NOMO-1 (cell line): ENCODE measurements at regions not wholly inside any gene's neighbourhood (a gene's known extent, or its start where the extent isn't known, plus 50 kb on each side); places are given as distances from the start of the nearest gene placed in this dataset.
"Not testable (repeated sequence)": the region's sequence is repeated elsewhere in the genome, so short reads cannot be mapped to it uniquely, and the experiment has no call there.

Experiments
- DNase-seq, 2 experiments: peaks; one replicate each; lab custom pipeline; 2025; ENCODE audit not compliant: unreplicated experiment in 2 of 2; lab: John Stamatoyannopoulos, UW

DNA sequence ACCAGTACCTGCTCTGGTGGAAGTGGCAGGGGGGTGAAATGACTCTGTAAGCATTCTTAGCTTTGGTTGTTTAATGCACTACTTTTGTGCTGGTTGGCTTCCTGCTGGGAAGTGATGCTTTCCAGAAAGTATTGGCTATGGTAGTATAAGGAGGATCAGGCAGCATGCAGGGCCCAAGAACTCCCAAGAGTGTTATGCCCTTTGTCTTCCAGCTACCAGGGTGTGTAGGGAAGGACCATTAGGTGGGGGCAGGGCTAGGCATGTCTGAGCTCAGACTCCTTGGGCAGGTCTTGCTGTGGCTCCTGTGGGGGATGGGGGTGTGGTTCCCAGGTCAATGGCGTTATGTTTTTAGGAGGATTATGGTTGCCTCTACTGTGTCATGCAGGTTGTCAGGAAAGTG, 135.8 kb upstream of the TRPC7 start:
- no peak for DNase-seq

DNA sequence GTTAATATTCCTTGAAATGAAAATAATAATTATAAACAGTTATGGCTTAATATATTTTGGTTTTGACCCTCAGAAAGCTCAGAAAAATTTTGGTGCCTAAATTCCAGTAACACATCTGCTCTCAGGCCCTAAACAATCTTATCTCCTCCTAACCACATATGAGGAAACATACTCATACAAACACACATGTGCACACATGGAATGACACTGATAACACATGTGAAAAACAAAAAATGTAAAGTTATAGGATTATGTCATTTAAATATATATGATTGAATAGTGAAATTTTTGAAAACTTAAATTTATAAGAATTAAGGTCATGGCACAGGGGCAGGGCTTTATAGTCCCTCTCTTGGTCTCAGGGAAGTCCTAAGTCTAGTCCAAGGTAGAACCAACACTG, 127.2 kb upstream of the TRPC7 start:
- DNase-seq: no peak

DNA sequence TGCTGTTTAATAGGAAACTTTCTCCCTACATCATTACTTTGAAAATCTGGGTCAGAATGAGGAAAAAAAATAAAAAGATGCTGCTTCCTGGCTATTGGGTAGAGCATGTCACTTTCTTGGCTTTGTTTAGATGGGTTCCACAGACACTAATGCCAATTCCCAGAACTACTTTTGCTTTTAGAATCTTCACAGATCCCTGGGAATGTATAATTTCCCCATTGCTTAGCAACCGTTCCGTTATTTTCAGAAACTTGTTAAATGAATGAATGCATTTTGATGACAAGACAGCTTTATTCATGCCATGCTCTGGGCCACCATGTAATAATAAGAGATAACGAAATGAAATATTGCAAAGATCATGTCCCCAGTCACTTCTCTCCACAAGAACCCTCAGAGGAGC, 126.5 kb upstream of the TRPC7 start:
- DNase-seq: no peak

DNA sequence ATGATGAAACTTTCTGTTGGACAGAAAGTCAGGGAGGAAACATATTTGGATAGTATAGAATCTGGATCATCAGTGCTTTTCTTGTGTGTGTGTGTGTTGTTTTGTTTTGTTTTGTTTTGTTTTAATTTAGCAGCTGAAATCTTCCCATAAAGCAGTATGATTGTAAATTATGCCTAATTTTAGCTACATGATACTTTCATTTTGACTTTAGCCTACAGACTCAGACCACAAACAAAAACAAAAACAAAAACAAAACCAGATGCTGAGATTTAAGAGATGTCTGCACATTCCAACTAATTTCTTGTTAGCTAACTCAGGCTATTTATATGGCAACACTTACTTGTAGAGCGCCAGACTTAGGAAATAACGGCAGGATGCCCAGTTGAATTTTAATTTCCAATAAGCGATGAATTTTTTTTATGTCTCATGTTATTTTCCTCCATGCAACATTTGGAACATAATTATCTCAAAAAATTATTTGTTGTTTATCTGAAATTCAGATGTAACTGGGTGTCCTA, 119.5 kb upstream of the TRPC7 start:
- DNase-seq: no peak

DNA sequence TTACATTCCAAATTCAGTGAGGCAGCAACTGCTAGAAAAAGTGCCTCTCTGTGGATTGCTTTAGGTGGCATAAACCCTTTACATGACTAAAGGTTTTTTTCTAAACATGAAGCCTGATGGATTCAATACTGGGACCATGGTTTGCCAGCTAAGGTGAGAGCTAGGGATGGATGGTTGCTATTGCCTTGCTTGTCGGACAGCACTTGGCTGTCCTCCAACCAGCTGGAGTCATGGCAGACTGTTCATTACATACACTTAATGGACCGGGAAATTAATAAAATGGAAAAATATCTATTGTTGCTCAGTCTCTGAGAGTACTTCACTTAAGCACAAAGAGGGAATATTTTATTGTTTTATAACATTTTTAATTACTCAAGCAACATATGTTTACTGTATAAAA, 116.9 kb upstream of the TRPC7 start:
- DNase-seq: no peak

DNA sequence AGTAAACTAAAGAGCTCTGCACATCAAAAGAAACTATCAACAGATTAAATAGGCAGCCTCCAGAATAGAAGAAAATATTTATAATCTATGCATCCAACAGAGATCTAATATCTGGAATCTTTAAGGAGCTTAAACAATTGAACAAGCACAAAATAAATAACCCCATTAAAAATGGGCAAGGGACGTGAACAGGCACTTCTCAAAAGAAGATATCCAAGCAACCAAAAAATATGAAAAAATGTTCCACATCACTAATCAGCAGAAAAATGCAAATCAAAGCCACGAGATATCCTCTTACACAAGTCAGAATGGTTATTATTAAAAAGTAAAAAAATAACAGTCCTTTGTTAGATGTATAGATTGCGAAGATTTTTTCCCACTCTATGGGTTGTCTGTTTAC, 109.1 kb upstream of the TRPC7 start:
- DNase-seq: no peak

DNA sequence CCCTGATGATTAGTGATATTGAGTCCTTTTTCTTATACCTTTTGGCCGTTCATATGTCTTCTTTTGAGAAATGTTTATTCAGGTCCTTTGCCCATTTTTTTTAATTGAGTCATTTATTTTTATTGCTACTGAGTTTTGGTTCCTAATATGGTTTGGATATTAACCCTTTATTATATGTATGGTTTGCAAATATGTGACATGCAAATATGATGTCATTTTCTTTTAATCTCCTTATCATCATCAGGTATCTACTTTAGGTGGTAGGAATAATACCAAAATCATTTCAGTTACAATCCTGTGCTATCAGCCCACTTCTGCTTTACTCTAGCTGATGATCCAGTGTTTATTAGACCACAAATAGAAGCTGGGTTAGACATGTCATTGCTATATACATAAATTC, 102.3 kb upstream of the TRPC7 start:
- no peak for DNase-seq

DNA sequence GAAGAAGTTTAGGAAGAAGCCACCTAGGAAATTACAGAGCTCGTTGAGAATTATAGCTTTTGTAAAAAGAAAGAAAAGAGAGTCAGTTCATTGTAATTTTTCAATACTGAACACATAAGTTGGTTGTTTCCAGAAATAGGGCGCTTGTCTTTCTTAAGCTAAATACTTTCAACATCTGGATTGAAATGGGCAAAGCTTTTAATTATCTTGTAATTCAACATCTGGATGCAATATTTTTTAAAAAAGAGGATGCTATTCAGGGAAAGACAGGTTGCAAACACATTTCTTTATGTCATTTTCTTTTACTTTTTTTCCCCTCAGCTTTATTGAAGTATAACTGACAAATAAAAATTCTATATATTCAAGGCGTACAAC, 100.7 kb upstream of the TRPC7 start:
- DNase-seq: no peak

DNA sequence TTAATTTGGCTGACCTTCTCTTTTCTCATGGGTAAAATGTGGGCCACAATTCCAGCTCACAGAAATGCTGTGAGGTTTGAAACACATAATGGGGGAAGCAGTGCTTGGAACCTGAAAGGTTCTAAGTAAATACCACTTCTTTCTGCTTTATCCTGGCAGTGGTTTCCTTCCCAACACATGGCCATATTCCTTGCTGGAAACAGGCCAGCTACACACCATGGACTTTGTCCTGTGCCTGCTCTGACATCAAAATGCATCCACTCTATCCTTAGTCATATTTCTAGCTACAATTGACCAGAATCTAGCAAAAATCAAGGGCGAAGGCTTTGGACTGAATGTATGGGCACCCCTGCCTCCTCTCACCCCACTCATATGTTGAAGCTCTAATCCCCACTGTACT, 93.1 kb upstream of the TRPC7 start:
- no peak for DNase-seq

DNA sequence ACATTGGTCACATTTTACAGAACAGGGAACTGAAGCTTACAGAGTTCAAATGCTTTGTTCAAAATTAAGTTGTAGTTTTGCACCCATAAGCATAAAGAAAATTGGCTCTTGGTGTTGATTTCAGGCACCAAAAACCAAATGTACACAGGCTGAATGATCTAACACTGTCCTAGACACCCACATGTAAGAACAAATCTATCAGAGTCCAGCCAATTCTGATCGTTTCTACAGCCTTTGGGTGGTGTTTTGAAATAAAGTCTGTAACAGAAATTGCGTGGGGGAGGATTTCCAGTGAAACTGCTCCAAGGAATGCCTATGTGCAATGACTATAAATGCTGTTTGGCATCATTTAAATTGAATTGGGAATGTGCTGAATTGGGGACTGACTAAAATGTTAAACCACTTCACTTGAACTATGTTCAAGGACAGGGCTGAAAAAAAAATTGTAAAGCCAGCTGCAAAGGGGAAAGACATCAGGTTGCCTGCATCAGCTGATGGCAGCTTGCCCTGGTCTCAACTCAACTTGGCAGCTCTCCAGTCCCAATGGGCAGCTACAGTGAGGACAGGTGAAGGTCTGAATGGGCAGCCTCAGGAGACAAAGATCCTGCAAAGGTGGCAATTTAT, 92.2 kb upstream of the TRPC7 start:
- DNase-seq: no peak

DNA sequence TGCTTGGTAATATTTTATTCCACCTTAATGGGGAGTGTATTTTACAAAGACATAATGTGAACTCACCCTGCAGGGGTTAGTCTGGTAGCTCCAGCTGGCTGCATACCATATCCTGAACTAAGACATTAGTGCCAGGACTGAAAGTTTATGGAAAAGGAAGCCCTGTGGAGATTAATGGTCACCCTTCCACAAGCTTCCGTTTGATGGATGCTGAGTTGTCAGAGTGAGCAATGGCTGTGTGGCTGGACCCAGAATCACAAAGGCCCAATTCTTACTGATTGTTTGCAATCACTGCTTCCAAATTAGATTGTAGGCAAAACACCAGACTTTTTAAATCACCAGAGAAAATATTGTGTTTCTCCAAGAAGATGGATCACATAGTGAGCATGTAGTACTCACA, 90.1 kb upstream of the TRPC7 start:
- DNase-seq: no peak

DNA sequence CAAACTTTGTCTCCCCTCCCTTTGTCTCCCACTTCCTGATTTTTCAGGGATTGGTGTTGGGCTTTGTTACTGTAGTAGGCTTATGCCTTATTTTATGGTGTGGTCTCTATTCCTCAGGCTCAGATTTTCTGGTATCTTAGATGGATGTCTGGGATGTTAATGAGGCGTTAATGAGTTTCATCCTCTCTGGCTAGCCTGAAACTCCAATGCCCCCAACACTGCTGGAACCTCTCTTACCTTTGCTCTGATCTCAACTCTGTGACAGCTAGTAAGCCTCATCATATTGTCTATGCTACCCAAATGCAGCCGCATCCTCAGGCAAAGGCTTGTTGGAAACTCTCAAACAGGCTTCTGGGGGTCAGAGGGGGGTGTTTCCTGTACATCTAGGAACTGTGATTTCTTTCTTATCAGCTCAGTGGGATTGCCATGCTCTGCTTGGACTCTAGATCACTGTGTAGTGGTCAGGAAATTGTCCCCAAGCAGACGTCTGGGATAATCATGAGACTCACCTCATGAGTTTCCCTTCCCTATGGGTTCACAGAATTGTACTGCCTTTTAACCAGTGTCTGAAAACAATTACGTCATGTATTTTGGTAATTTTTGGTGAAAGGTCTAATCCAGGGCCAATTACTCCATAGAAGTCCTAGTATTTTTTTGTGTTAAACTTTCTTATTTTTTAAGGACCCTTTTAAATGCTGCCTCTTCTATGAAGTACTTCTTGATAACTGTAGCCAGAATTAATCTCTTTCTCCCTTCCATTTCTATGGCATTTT, 88.8 kb upstream of the TRPC7 start:
- DNase-seq: no peak

DNA sequence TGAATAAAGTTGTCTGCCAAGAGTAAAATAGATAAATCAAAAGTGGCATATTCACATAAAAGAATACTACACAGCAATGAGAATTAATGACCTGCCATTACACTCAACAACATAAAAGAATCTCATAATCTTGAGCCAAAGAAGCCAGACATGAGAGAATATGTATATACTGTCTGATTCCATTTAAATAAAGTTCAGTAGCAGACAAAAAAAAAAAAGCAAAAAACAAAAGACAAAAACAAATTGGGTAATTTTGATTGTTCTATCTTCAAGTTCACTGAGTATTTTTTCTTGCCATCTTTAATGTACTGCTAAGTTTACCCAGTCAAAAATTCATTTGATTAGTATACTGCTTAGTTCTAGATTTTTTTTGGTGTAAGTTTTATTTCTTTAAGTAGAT, 87.9 kb upstream of the TRPC7 start:
- no peak for DNase-seq

DNA sequence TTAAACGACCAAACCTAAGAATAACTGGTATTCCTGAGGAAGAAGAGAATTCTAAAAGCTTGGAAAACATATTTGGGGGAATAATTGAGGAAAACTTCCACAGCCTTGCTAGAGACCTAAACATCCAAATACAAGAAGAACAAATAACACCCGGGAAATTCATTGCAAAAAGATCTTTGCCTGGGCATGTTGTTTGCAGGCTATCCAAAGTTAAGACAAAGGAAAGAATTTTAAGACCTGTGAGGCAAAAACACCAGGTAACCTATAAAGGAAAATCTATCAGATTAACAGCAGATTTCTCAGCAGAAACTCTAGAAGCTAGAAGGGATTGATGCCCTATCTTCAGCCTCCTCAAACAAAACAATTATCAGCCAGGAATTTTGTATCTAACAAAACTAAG, 82.2 kb upstream of the TRPC7 start:
- DNase-seq: not testable (repeated sequence)

DNA sequence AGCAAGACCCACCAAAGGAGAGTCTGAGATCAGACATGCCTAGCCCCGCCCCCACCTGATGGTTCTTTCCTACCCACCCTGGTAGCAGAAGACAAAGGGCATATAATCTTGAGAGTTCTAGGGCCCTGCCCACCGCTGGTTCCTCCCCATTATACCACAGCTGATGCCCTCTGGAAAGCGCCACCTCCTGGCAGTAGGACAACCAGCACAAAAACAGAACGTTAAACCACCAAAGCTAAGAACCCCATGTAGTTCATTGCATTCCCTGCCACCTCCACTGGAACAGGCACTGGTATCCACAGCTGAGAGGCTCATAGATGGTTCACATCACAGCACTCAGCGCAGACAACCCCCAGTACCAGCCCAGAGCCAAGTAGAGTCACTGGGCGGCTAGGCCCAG, 81.2 kb upstream of the TRPC7 start:
- DNase-seq: no peak

DNA sequence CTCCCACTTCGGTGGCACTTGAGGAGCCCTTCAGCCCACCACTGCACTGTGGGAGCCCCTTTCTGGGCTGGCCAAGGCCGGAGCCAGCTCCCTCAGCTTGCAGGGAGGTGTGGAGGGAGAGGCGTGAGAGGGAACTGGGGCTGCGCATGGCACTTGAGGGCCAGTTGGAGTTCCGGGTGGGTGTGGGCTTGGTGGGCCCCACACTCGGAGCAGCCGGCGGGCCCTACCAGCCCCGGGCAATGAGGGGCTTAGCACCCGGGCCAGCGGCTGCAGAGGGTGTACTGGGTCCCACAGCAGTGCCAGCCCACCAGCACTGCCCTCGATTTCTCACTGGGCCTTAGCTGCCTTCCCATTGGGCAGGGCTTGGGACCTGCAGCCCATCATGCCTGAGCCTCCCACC, 78.8 kb upstream of the TRPC7 start:
- not testable (repeated sequence) for DNase-seq

DNA sequence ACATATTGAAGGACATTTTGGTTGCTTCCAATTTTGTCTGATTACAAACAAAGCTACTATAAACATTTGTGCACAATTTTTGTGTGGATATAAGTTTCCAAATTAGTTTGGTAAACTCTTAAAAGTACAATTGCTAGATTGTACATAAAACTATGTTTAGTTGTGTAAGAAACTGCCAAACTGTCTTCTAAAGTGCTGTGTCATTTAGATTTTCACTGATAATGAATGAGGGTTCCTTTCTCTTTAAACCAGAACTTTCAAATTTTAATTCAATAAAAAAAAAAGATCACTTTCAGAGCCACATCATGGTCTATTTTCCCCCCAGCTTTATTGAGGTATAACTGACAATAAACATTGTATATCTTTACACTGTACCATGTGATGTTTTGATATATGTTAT, 74.0 kb upstream of the TRPC7 start:
- DNase-seq: no peak

DNA sequence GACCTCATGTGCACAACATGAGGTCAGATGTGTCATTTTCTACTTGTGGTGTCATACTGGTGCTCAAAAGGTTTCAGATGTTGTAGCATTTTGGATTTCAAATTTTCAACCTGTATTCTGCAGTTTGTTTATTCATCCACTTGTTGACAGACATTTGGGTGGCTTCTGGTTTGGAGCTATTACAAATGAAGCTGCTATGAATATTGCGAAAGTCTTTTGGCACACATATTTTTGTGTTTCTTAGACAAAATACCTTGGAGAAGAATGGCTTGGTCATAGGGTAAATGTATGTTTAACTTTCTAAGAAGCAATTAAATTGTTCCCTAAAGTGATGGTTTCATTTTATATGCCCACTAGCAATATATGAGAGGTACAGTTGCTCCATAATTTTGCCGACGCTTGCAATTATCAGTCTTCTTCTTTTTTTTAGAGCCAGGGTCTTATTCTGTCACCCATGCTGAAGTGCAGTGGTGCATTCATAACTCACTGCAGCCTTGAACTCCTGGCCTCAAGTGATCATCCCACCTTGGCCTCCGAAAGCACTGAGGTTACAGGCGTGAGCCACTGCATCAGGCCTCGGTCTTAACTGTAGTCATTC, 70.7 kb upstream of the TRPC7 start:
- DNase-seq: no peak

DNA sequence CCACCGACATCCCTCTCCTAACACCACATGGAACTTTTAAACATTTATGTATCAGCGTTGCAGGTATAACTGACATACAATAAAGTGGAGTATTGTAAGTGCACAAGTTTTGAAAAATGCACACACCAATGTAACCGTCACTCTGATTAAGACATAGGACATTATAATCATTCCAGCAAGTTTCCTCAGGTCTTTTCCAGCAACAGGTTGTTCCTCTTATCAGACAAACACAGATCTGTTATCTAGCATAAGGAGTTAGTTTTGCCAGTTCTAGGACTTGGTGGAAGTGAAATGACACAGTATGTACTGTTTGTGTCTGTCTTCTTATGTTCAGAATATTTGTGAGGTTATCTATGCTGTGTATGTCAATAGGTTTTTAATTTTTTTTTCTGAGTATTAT, 69.5 kb upstream of the TRPC7 start:
- no peak for DNase-seq

DNA sequence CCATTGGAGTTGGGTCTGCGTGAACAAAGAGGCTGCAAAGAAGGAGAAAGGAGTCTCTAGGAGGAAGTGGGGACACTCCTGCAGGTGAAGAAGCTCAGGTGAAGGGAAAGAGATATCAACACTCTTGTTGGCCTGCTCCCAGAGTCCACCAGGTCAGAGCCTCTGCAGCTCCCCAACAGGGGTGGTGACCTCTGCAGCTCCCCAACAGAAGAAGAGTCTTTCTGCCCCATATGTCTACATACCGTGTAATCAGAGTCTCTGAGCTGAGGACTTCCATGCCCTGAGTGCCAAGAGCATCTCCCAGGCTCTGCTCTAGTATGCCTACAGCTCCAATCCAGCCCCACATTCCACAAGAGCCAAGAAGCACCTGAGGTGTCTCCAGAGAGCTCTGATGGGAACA, 67.4 kb upstream of the TRPC7 start:
- DNase-seq: no peak

DNA sequence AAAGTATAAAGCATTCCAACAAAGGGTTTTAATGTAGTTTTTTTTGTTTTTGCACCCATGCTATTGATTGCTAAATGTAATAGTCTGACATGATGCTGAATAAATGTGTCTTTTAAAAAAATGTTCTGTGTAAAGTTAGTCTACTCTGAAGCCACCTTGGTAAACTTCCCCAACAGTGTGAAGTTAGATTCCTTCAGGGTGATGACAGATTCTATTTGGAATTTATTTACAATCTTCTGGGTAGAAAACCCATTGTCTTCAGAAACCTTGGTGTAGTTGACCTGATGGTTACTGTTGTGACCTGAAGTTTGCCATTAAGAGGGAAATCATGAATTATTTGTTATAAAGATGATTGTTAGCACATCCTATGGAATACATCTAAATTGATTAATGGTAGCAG, 64.7 kb upstream of the TRPC7 start:
- no peak for DNase-seq

DNA sequence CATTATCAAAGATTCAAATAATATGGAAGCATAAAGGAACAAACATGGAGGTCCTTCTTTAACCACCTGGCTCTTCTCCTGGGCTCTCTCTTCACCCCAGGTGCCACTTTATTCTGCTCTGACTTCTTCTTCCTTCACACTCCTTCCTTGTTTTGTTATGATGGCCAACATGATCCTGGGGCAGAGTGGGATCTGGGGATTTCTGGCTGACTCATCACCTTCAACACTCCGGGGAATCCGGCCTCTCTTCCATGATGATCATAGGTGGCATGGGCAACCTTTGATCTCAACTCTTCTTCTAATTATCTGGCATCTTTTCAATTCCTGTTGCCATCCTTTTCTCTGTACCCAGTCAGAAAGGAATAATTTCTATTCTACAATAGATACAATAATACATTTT, 62.1 kb upstream of the TRPC7 start:
- DNase-seq: no peak
